ENCODE measurements at regions not wholly inside any gene's neighbourhood (a gene's known extent, or its start where the extent isn't known, plus 50 kb on each side); places are given as distances from the start of the nearest gene placed in this dataset.
A peak's percentile ranks its signal among the peaks of the same experiment; 100 is the strongest.

GRCh38 chr15:60087561-60087960 is 83.5 kb downstream of the FOXB1 start:
- Histone ChIP-seq H3K27ac (no peak overlapping the region), H3K4me3 (ENCODE audit: low read depth, low read length) (no peak overlapping the region), H3K27me3 (replicated peaks) (no peaks in the 10 kb centered on the region), H3K36me3 (replicated peaks) (no peaks in the 10 kb centered on the region)
- no peak for DNase-seq
- no peak for TF ChIP-seq CTCF (IDR thresholded peaks at IDR 0.05; ENCODE audit: low read depth, low read length, missing control alignments)
- in situ Hi-C loops (cut with HindIII; ENCODE audit: low pct_ligation_motif_present, low sequenced_read_pairs): no loop called here

GRCh38 chr15:60090747-60091146 is 86.6 kb downstream of the FOXB1 start:
- Histone ChIP-seq H3K27ac (peak overlapping the region; percentile 1), H3K27me3 (replicated peaks) (no peaks in the 10 kb centered on the region), H3K4me3 (ENCODE audit: low read depth, low read length) (no peak overlapping the region), H3K36me3 (replicated peaks) (no peaks in the 10 kb centered on the region)
- in situ Hi-C loops (cut with HindIII; ENCODE audit: low pct_ligation_motif_present, low sequenced_read_pairs): no loop called here
- TF ChIP-seq CTCF (IDR thresholded peaks at IDR 0.05; ENCODE audit: low read depth, low read length, missing control alignments): no peak
- DNase-seq: no peak

- H3K4me3 ChIP-seq (ENCODE audit: low read depth, low read length): no peak overlapping the region
- peak overlapping the region; percentile 15 for H3K27ac ChIP-seq
- H3K27me3 ChIP-seq (replicated peaks): no peaks in the 10 kb centered on the region
- H3K36me3 ChIP-seq (replicated peaks): no peaks in the 10 kb centered on the region
- in situ Hi-C loops (cut with HindIII; ENCODE audit: low pct_ligation_motif_present, low sequenced_read_pairs): no loop called here
- no peak for TF ChIP-seq CTCF (IDR thresholded peaks at IDR 0.05; ENCODE audit: low read depth, low read length, missing control alignments)
- peak; percentile 72 for DNase-seq
Observed at GRCh38 chr15:60091157-60091556, 87.0 kb downstream of the FOXB1 start.

- Histone ChIP-seq H3K4me3 (ENCODE audit: low read depth, low read length) (no peak overlapping the region), H3K27ac (no peak overlapping the region), H3K27me3 (replicated peaks) (no peaks in the 10 kb centered on the region), H3K36me3 (replicated peaks) (no peaks in the 10 kb centered on the region)
- TF ChIP-seq CTCF (IDR thresholded peaks at IDR 0.05; ENCODE audit: low read depth, low read length, missing control alignments): no peak
- DNase-seq: no peak
- in situ Hi-C loops (cut with HindIII; ENCODE audit: low pct_ligation_motif_present, low sequenced_read_pairs): no loop called here
Observed at GRCh38 chr15:60091911-60092310, 87.8 kb downstream of the FOXB1 start.

- Histone ChIP-seq H3K4me3 (ENCODE audit: low read depth, low read length) (no peak overlapping the region), H3K27me3 (replicated peaks) (no peaks in the 10 kb centered on the region), H3K36me3 (replicated peaks) (no peaks in the 10 kb centered on the region), H3K27ac (no peak overlapping the region)
- TF ChIP-seq CTCF (IDR thresholded peaks at IDR 0.05; ENCODE audit: low read depth, low read length, missing control alignments): no peak
- no peak for DNase-seq
- in situ Hi-C loops (cut with HindIII; ENCODE audit: low pct_ligation_motif_present, low sequenced_read_pairs): no loop called here
Observed at GRCh38 chr15:60093273-60094067, 89.4 kb downstream of the FOXB1 start.

GRCh38 chr15:60095711-60096110 is 91.6 kb downstream of the FOXB1 start:
- DNase-seq: peak; percentile 70
- no peaks in the 10 kb centered on the region for H3K36me3 ChIP-seq (replicated peaks)
- H3K4me3 ChIP-seq (ENCODE audit: low read depth, low read length): no peak overlapping the region
- in situ Hi-C loops (cut with HindIII; ENCODE audit: low pct_ligation_motif_present, low sequenced_read_pairs): no loop called here
- no peak for TF ChIP-seq CTCF (IDR thresholded peaks at IDR 0.05; ENCODE audit: low read depth, low read length, missing control alignments)
- H3K27me3 ChIP-seq (replicated peaks): no peaks in the 10 kb centered on the region
- peak overlapping the region; percentile 93 for H3K27ac ChIP-seq
